Tibial artery (tissue), 4 donors: ENCODE measurements at regions not wholly inside any gene's neighbourhood (a gene's known extent, or its start where the extent isn't known, plus 50 kb on each side); places are given as distances from the start of the nearest gene placed in this dataset.

ENCODE experiments used
- DNase-seq, 2 donors: peaks; one replicate each; pipeline ENCODE4 v3.0.0-alpha.2; 2019
- H3K27ac ChIP-seq, 2 donors: fragments of 200-600 bp; sonication (generic) in 1 of 2; 1 replicate in 1 of 2; 2 replicates in 1 of 2; pipeline ENCODE4 v1.5.1; 2018 to 2019; ENCODE audit warnings: mild to moderate bottlenecking in 1 of 2
- H3K27me3 ChIP-seq, 2 donors: fragments of 200-600 bp; sonication (generic) in 1 of 2; one replicate each; pipeline versions ENCODE4 v1.5.1 to v1.6.0; 2016 to 2019
- H3K36me3 ChIP-seq, 3 donors: fragments of 200-600 bp; sonication (generic) in 2 of 3; one replicate each; pipeline ENCODE4 v1.5.1; 2016 to 2019; ENCODE audit warnings: mild to moderate bottlenecking in 2 of 3
- H3K4me1 ChIP-seq, 4 donors: fragments of 200-600 bp; sonication (generic) in 2 of 4; 1 replicate in 3 of 4; 2 replicates in 1 of 4; pipeline ENCODE4 v1.5.1; 2016 to 2019
- H3K4me3 ChIP-seq, 2 donors: fragments of 200-600 bp; sonication (generic) in 1 of 2; 1 replicate in 1 of 2; 2 replicates in 1 of 2; pipeline ENCODE4 v1.5.1; 2018 to 2019; ENCODE audit warnings: mild to moderate bottlenecking in 2 of 2
- H3K9me3 ChIP-seq, 3 donors: fragments of 200-600 bp; sonication (generic) in 1 of 3; one replicate each; pipeline ENCODE4 v1.5.1; 2016 to 2019
- CTCF ChIP-seq, 2 experiments: fragments of 200-600 bp in 1 of 2; fragments of 450-650 bp in 1 of 2; IDR thresholded peaks; one replicate each; pipeline ENCODE4 v1.5.1; 2017 to 2019; ENCODE audit warnings: antibody characterized with exemption in 2 of 2, mild to moderate bottlenecking in 1 of 2, moderate library complexity in 1 of 2
- intact Hi-C: fragments of 100-400 bp; cut with DNase I; formaldehyde crosslinking; loops from one replicate; pipeline ENCODE4 v1.15.0; 2023; ENCODE audit warnings: low total_unique reads

- intact Hi-C loops: no loop called here
- no peaks in the 10 kb centered on the region for H3K4me1 ChIP-seq
- H3K9me3 ChIP-seq: no peaks in the 10 kb centered on the region
- no peak overlapping the region for H3K27ac ChIP-seq
- no peak overlapping the region for H3K4me3 ChIP-seq
- H3K27me3 ChIP-seq: peaks cover 0 to 5% of the 10 kb centered on the region in 2 donors
- DNase-seq: no peak
- H3K36me3 ChIP-seq: no peaks in the 10 kb centered on the region
- no peak for TF ChIP-seq CTCF (IDR thresholded peaks at IDR 0.05)
Observed at GRCh38 chr21:35962917-35963316, 97.4 kb downstream of the SETD4 start.

GRCh38 chr21:35954066-35954465 lies 106.3 kb downstream of the SETD4 start:
- Histone ChIP-seq H3K9me3 (no peaks in the 10 kb centered on the region), H3K36me3 (no peaks in the 10 kb centered on the region), H3K4me3 (no peak overlapping the region), H3K27me3 (no peaks in the 10 kb centered on the region), H3K27ac (no peak overlapping the region), H3K4me1 (no peaks in the 10 kb centered on the region)
- no peak for TF ChIP-seq CTCF (IDR thresholded peaks at IDR 0.05)
- DNase-seq: no peak
- intact Hi-C loops: no loop called here

GRCh38 chr21:35953597-35953996 lies 106.7 kb downstream of the SETD4 start:
- no peaks in the 10 kb centered on the region for H3K36me3 ChIP-seq
- DNase-seq: no peak
- no peaks in the 10 kb centered on the region for H3K4me1 ChIP-seq
- H3K27me3 ChIP-seq: no peaks in the 10 kb centered on the region
- no peaks in the 10 kb centered on the region for H3K9me3 ChIP-seq
- no peak overlapping the region for H3K27ac ChIP-seq
- TF ChIP-seq CTCF (IDR thresholded peaks at IDR 0.05): no peak
- no peak overlapping the region for H3K4me3 ChIP-seq
- intact Hi-C loops: no loop called here

GRCh38 chr21:35952651-35953340 lies 107.5 kb downstream of the SETD4 start:
- H3K36me3 ChIP-seq: no peaks in the 10 kb centered on the region
- no peak overlapping the region for H3K4me3 ChIP-seq
- DNase-seq: no peak
- no peaks in the 10 kb centered on the region for H3K4me1 ChIP-seq
- no peak overlapping the region for H3K27ac ChIP-seq
- no peaks in the 10 kb centered on the region for H3K27me3 ChIP-seq
- no peaks in the 10 kb centered on the region for H3K9me3 ChIP-seq
- intact Hi-C loops: no loop called here
- no peak for TF ChIP-seq CTCF (IDR thresholded peaks at IDR 0.05)

- DNase-seq: no peak
- H3K9me3 ChIP-seq: no peaks in the 10 kb centered on the region
- H3K27ac ChIP-seq: no peak overlapping the region
- H3K4me3 ChIP-seq: no peak overlapping the region
- TF ChIP-seq CTCF (IDR thresholded peaks at IDR 0.05): no peak
- H3K27me3 ChIP-seq: no peaks in the 10 kb centered on the region
- H3K4me1 ChIP-seq: no peaks in the 10 kb centered on the region
- intact Hi-C loops: no loop called here
- no peaks in the 10 kb centered on the region for H3K36me3 ChIP-seq
Observed at GRCh38 chr21:35948982-35949381, 111.3 kb downstream of the SETD4 start.
